ENCODE measurements at regions not wholly inside any gene's neighbourhood (a gene's known extent, or its start where the extent isn't known, plus 50 kb on each side); places are given as distances from the start of the nearest gene placed in this dataset.

GRCh38 chr6:163730246-163731210, 316.0 kb downstream of the QKI start:
- TF ChIP-seq ZC3H10 (CRISPR knock-in tag; IDR thresholded peaks at IDR 0.05), result no peak
- no peak for TF ChIP-seq GLIS3 (CRISPR knock-in tag; IDR thresholded peaks at IDR 0.05)
- TF ChIP-seq TCF4 (CRISPR knock-in tag; IDR thresholded peaks at IDR 0.05; ENCODE audit: borderline replicate concordance), result no peak
- TF ChIP-seq PPARA (CRISPR knock-in tag; IDR thresholded peaks at IDR 0.05; ENCODE audit: borderline replicate concordance), result no peak
- TF ChIP-seq ZNF70 (CRISPR knock-in tag; IDR thresholded peaks at IDR 0.05), result no peak
- TF ChIP-seq POU6F1 (CRISPR knock-in tag; IDR thresholded peaks at IDR 0.05; ENCODE audit: borderline replicate concordance, low read depth), result no peak
- TF ChIP-seq ARNTL (CRISPR knock-in tag; IDR thresholded peaks at IDR 0.05; ENCODE audit: borderline replicate concordance, low read depth), result no peak
- no peak for TF ChIP-seq TSHZ2 (CRISPR knock-in tag; IDR thresholded peaks at IDR 0.05)
- ATAC-seq, result no peak

- TF ChIP-seq CSRNP3 (CRISPR knock-in tag; IDR thresholded peaks at IDR 0.05) (no peak), OSR1 (CRISPR knock-in tag; IDR thresholded peaks at IDR 0.05) (no peak), CSDC2 (CRISPR knock-in tag; IDR thresholded peaks at IDR 0.05) (no peak), TOX (CRISPR knock-in tag; IDR thresholded peaks at IDR 0.05; ENCODE audit: borderline replicate concordance) (no peak), SNAI2 (CRISPR knock-in tag; IDR thresholded peaks at IDR 0.05) (no peak), RARB (CRISPR knock-in tag; IDR thresholded peaks at IDR 0.05) (no peak), ZC3H10 (CRISPR knock-in tag; IDR thresholded peaks at IDR 0.05) (no peak), ZNF70 (CRISPR knock-in tag; IDR thresholded peaks at IDR 0.05) (no peak), PATZ1 (CRISPR knock-in tag; IDR thresholded peaks at IDR 0.05; ENCODE audit: borderline replicate concordance) (no peak), ESRRG (CRISPR knock-in tag; IDR thresholded peaks at IDR 0.05) (no peak), ZNF565 (CRISPR knock-in tag; conservative IDR thresholded peaks at IDR 0.05; ENCODE audit: low read depth) (no peak), ZFP3 (CRISPR knock-in tag; IDR thresholded peaks at IDR 0.05) (no peak), ZNF8 (CRISPR knock-in tag; IDR thresholded peaks at IDR 0.05) (no peak), ARNTL (CRISPR knock-in tag; IDR thresholded peaks at IDR 0.05; ENCODE audit: borderline replicate concordance, low read depth) (no peak), TSHZ2 (CRISPR knock-in tag; IDR thresholded peaks at IDR 0.05) (no peak), CREB5 (CRISPR knock-in tag; IDR thresholded peaks at IDR 0.05; ENCODE audit: low read depth) (no peak)
- no peak for ATAC-seq
Observed at GRCh38 chr6:163729127-163729872, 314.8 kb downstream of the QKI start.

Measured in SK-N-SH treated with all-trans-retinoic acid at 6 μM for 48 hours (cell line).